ENCODE measurements at regions not wholly inside any gene's neighbourhood (a gene's known extent, or its start where the extent isn't known, plus 50 kb on each side); places are given as distances from the start of the nearest gene placed in this dataset.
"Not testable (repeated sequence)": the region's sequence is repeated elsewhere in the genome, so short reads cannot be mapped to it uniquely, and the experiment has no call there.

GRCh38 chr9:78144008-78144381 lies 91.9 kb upstream of the CEP78 start:
- H3K27me3 ChIP-seq: no peaks in the 10 kb centered on the region
- no peak for TF ChIP-seq POLR2A (IDR thresholded peaks at IDR 0.05)
- TF ChIP-seq EP300 (IDR thresholded peaks at IDR 0.05): no peak
- TF ChIP-seq CTCF (IDR thresholded peaks at IDR 0.05): no peak
- H3K4me1 ChIP-seq: no peaks in the 10 kb centered on the region
- DNase-seq (ENCODE audit: low spot score in 2 of 2): no peak
- no peak overlapping the region for H3K4me3 ChIP-seq
- H3K9me3 ChIP-seq: peaks cover 0 to 21% (median 0%) of the 10 kb centered on the region in 4 donors
- H3K36me3 ChIP-seq: no peaks in the 10 kb centered on the region
- WGBS, 2 donors: 100% methylated on average over 1 of the region's 1 CpG
- H3K27ac ChIP-seq: no peak overlapping the region

- no peak for DNase-seq (ENCODE audit: low spot score in 2 of 2)
- Histone ChIP-seq H3K4me1 (no peaks in the 10 kb centered on the region), H3K36me3 (no peaks in the 10 kb centered on the region), H3K27me3 (no peaks in the 10 kb centered on the region), H3K9me3 (peaks cover 0 to 21% (median 0%) of the 10 kb centered on the region in 4 donors), H3K4me3 (no peak overlapping the region), H3K27ac (no peak overlapping the region)
- no peak for TF ChIP-seq EP300 (IDR thresholded peaks at IDR 0.05)
- 35 to 59% methylated on average over 3 of the region's 3 CpGs for WGBS, 2 donors
Observed at GRCh38 chr9:78143281-78144007, 92.4 kb upstream of the CEP78 start.

GRCh38 chr9:78142264-78142663 lies 93.6 kb upstream of the CEP78 start:
- not testable (repeated sequence) for H3K4me1 ChIP-seq; DNase-seq (ENCODE audit: low spot score in 2 of 2); H3K36me3 ChIP-seq; H3K4me3 ChIP-seq; H3K27ac ChIP-seq; H3K27me3 ChIP-seq
- H3K9me3 ChIP-seq: peaks cover 0 to 23% (median 0%) of the 10 kb centered on the region in 4 donors
- WGBS, 2 donors: 72 to 76% methylated on average over 3 of the region's 3 CpGs

GRCh38 chr9:78133751-78134150 lies 102.1 kb upstream of the CEP78 start:
- Histone ChIP-seq H3K36me3 (no peaks in the 10 kb centered on the region), H3K27ac (no peak overlapping the region), H3K4me1 (peaks cover 0 to 15% (median 4%) of the 10 kb centered on the region in 4 donors), H3K4me3 (no peak overlapping the region), H3K27me3 (no peaks in the 10 kb centered on the region), H3K9me3 (peaks cover 0 to 2% (median 0%) of the 10 kb centered on the region in 4 donors)
- whole genome bisulfite sequencing, 2 donors: 85 to 92% methylated on average over 1 of the region's 1 CpG
- no peak for DNase-seq (ENCODE audit: low spot score in 2 of 2)
- no peak for TF ChIP-seq CTCF (IDR thresholded peaks at IDR 0.05)
- no peak for TF ChIP-seq POLR2A (IDR thresholded peaks at IDR 0.05)
- TF ChIP-seq EP300 (IDR thresholded peaks at IDR 0.05): no peak

- TF ChIP-seq CTCF (IDR thresholded peaks at IDR 0.05): no peak
- no peak for TF ChIP-seq POLR2A (IDR thresholded peaks at IDR 0.05)
- no peak for TF ChIP-seq EP300 (IDR thresholded peaks at IDR 0.05)
- H3K4me1 ChIP-seq: peaks cover 0 to 15% (median 4%) of the 10 kb centered on the region in 4 donors
- H3K36me3 ChIP-seq: no peaks in the 10 kb centered on the region
- H3K27ac ChIP-seq: no peak overlapping the region
- H3K9me3 ChIP-seq: peaks cover 0 to under 1% (median 0%) of the 10 kb centered on the region in 4 donors
- H3K4me3 ChIP-seq: no peak overlapping the region
- 18 to 25% methylated on average over 2 of the region's 2 CpGs for WGBS, 2 donors
- no peaks in the 10 kb centered on the region for H3K27me3 ChIP-seq
- no peak for DNase-seq (ENCODE audit: low spot score in 2 of 2)
Observed at GRCh38 chr9:78132701-78133058, 101.1 kb upstream of the GNAQ start.

GRCh38 chr9:78131969-78132700 lies 100.5 kb upstream of the GNAQ start:
- Histone ChIP-seq H3K9me3 (no peaks in the 10 kb centered on the region), H3K4me3 (no peak overlapping the region), H3K36me3 (no peaks in the 10 kb centered on the region), H3K4me1 (peaks cover 0 to 15% (median 6%) of the 10 kb centered on the region in 4 donors), H3K27me3 (no peaks in the 10 kb centered on the region), H3K27ac (no peak overlapping the region)
- WGBS, 2 donors: 74 to 82% methylated on average over 2 of the region's 2 CpGs
- DNase-seq (ENCODE audit: low spot score in 2 of 2): no peak
- TF ChIP-seq CTCF (IDR thresholded peaks at IDR 0.05) (no peak), POLR2A (IDR thresholded peaks at IDR 0.05) (no peak), EP300 (IDR thresholded peaks at IDR 0.05) (no peak)

All from tibial nerve (tissue), 4 donors.